Adrenal gland (tissue), 5 donors: ENCODE measurements at regions not wholly inside any gene's neighbourhood (a gene's known extent, or its start where the extent isn't known, plus 50 kb on each side); places are given as distances from the start of the nearest gene placed in this dataset.

Experiments
- POLR2A ChIP-seq, 2 donors: fragments of 450-650 bp; IDR thresholded peaks; one replicate each; pipeline ENCODE4 v1.6.1; 2017; ENCODE audit warnings: antibody characterized with exemption in 2 of 2, mild to moderate bottlenecking in 2 of 2, moderate library complexity in 1 of 2
- TF ChIP-seq, protein P1 (sequence below), 6 experiments: fragments of 450-650 bp in 4 of 6; fragments of 200-600 bp in 2 of 6; sonication (generic) in 1 of 6; IDR thresholded peaks; 1 replicate in 5 of 6; 2 replicates in 1 of 6; pipeline versions ENCODE4 v1.5.1 to v1.8.0; 2016 to 2021; ENCODE audit warnings: antibody characterized with exemption in 6 of 6, mild to moderate bottlenecking in 2 of 6, moderate library complexity in 1 of 6
- donor health status: DM: no; HTN: no; CAD: no.

DNA sequence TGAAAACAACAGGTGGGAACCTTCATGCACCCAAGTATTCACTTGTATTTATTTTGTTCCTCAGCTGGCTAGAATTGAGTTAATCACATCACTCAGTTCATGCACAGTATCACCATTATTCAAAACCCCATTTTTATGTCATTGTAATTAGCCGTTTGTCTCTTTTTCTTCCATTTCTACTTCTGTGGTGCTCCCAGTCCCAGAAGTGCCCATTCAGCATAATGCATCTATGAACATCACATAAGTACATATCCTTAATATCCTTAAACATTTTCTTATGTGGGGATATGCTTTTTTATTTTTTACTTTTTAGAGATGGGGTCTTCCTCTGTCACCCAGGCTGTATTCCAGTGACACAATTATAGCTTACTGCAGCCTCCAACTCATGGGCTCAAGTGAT lies 510.9 kb upstream of the MGMT start:
- TF ChIP-seq, protein P1, sequence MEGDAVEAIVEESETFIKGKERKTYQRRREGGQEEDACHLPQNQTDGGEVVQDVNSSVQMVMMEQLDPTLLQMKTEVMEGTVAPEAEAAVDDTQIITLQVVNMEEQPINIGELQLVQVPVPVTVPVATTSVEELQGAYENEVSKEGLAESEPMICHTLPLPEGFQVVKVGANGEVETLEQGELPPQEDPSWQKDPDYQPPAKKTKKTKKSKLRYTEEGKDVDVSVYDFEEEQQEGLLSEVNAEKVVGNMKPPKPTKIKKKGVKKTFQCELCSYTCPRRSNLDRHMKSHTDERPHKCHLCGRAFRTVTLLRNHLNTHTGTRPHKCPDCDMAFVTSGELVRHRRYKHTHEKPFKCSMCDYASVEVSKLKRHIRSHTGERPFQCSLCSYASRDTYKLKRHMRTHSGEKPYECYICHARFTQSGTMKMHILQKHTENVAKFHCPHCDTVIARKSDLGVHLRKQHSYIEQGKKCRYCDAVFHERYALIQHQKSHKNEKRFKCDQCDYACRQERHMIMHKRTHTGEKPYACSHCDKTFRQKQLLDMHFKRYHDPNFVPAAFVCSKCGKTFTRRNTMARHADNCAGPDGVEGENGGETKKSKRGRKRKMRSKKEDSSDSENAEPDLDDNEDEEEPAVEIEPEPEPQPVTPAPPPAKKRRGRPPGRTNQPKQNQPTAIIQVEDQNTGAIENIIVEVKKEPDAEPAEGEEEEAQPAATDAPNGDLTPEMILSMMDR (IDR thresholded peaks at IDR 0.05), result no peak
- no peak for TF ChIP-seq POLR2A (IDR thresholded peaks at IDR 0.05)
